OCI-LY1 (cell line): ENCODE measurements at regions not wholly inside any gene's neighbourhood (a gene's known extent, or its start where the extent isn't known, plus 50 kb on each side); places are given as distances from the start of the nearest gene placed in this dataset.

ENCODE experiments used
- H2AFZ ChIP-seq: fragments of 200-600 bp; sonication (generic), shearing (Covaris generic); 2 replicates; pipeline ENCODE4 v1.6.0; 2014; ENCODE audit warnings: antibody characterized with exemption, mild to moderate bottlenecking, low read length
- H3F3A ChIP-seq: fragments of 200-600 bp; sonication (generic), shearing (Covaris generic); 2 replicates; pipeline ENCODE4 v1.6.0; 2014; ENCODE audit warnings: mild to moderate bottlenecking, antibody characterized with exemption, low read length, moderate library complexity; ENCODE audit not compliant: insufficient read depth
- H3K27ac ChIP-seq: fragments of 200-600 bp; sonication (generic); 2 replicates; pipeline ENCODE4 v1.5.1; 2014; ENCODE audit warnings: low read length, mixed run types, mild to moderate bottlenecking, low read depth; ENCODE audit not compliant: poor library complexity, severe bottlenecking
- H3K27me3 ChIP-seq: fragments of 200-600 bp; sonication (generic); 2 replicates; pipeline ENCODE4 v1.6.0; 2014; ENCODE audit warnings: antibody characterized with exemption, mild to moderate bottlenecking, low read length, moderate library complexity; ENCODE audit not compliant: insufficient read depth
- H3K36me3 ChIP-seq: fragments of 200-600 bp; sonication (generic); 2 replicates; pipeline ENCODE4 v1.6.1; 2014; ENCODE audit warnings: mild to moderate bottlenecking, antibody characterized with exemption, low read length, moderate library complexity, mixed read lengths; ENCODE audit not compliant: insufficient read depth
- H3K4me1 ChIP-seq: fragments of 200-600 bp; sonication (generic); 2 replicates; pipeline ENCODE4 v1.5.1; 2014; ENCODE audit warnings: mild to moderate bottlenecking, low read length, moderate library complexity; ENCODE audit not compliant: insufficient read depth, severe bottlenecking
- H3K4me2 ChIP-seq: fragments of 200-600 bp; sonication (generic), shearing (Covaris generic); 2 replicates; pipeline ENCODE4 v1.6.1; 2014; ENCODE audit warnings: low read length
- H3K4me3 ChIP-seq: fragments of 200-600 bp; sonication (generic); 2 replicates; pipeline ENCODE4 v1.5.1; 2014; ENCODE audit warnings: low read length, low read depth, mild to moderate bottlenecking, mixed read lengths; ENCODE audit not compliant: poor library complexity, severe bottlenecking
- H3K79me2 ChIP-seq: fragments of 200-600 bp; shearing (Covaris generic); 2 replicates; pipeline ENCODE4 v1.6.1; 2016; ENCODE audit warnings: mixed run types, low read length, mixed read lengths; ENCODE audit not compliant: insufficient read depth
- H3K9ac ChIP-seq: fragments of 200-600 bp; sonication (generic), shearing (Covaris generic); 2 replicates; pipeline ENCODE4 v1.6.1; 2014; ENCODE audit warnings: mild to moderate bottlenecking, low read length, mixed read lengths
- H3K9me2 ChIP-seq: fragments of 200-600 bp; sonication (generic), shearing (Covaris generic); 2 replicates; pipeline ENCODE4 v1.6.1; 2014; ENCODE audit warnings: low read depth, mild to moderate bottlenecking, low read length, mixed read lengths
- H3K9me3 ChIP-seq: fragments of 200-600 bp; shearing (Covaris generic); 2 replicates; pipeline ENCODE4 v1.6.1; 2014; ENCODE audit warnings: low read length, mixed read lengths
- H4K20me1 ChIP-seq: fragments of 200-600 bp; sonication (generic), shearing (Covaris generic); 2 replicates; pipeline ENCODE4 v1.6.0; 2016; ENCODE audit warnings: mild to moderate bottlenecking, low read length; ENCODE audit not compliant: insufficient read depth
- CTCF ChIP-seq: fragments of 200-600 bp; sonication (generic), shearing (Covaris generic); IDR thresholded peaks from 2 replicates; pipeline ENCODE4 v1.5.1; 2017; ENCODE audit warnings: mild to moderate bottlenecking, antibody characterized with exemption, low read length, moderate library complexity, mixed read lengths
- EZH2 ChIP-seq: fragments of 200-600 bp; sonication (generic), shearing (Covaris generic); IDR thresholded peaks from 2 replicates; pipeline ENCODE4 v1.8.0; 2017; ENCODE audit warnings: borderline replicate concordance, mixed run types, mild to moderate bottlenecking, antibody characterized with exemption, low read length, moderate library complexity, mixed read lengths

- Histone ChIP-seq H2AFZ (no peak overlapping the region), H3K4me2 (no peak overlapping the region), H3K4me3 (no peak overlapping the region), H3F3A (no peaks in the 10 kb centered on the region), H3K27me3 (no peaks in the 10 kb centered on the region), H3K4me1 (no peaks in the 10 kb centered on the region), H3K27ac (no peak overlapping the region), H3K9ac (no peak overlapping the region), H3K36me3 (no peaks in the 10 kb centered on the region), H3K79me2 (no peaks in the 10 kb centered on the region), H3K9me2 (no peaks in the 10 kb centered on the region), H3K9me3 (no peaks in the 10 kb centered on the region), H4K20me1 (no peaks in the 10 kb centered on the region)
- TF ChIP-seq EZH2: no peak
- TF ChIP-seq CTCF: no peak
Measured at GRCh38 chr5:28751396-28751795, 1713.0 kb upstream of the CDH9 start.

GRCh38 chr5:28750251-28750650 lies 1711.9 kb upstream of the CDH9 start:
- no peaks in the 10 kb centered on the region for H3F3A ChIP-seq
- no peak overlapping the region for H3K27ac ChIP-seq
- no peaks in the 10 kb centered on the region for H3K9me2 ChIP-seq
- H2AFZ ChIP-seq: no peak overlapping the region
- H3K4me3 ChIP-seq: no peak overlapping the region
- H3K9ac ChIP-seq: no peak overlapping the region
- H4K20me1 ChIP-seq: no peaks in the 10 kb centered on the region
- no peaks in the 10 kb centered on the region for H3K27me3 ChIP-seq
- H3K4me2 ChIP-seq: no peak overlapping the region
- H3K36me3 ChIP-seq: no peaks in the 10 kb centered on the region
- TF ChIP-seq EZH2 (no peak), CTCF (no peak)
- no peaks in the 10 kb centered on the region for H3K9me3 ChIP-seq
- H3K4me1 ChIP-seq: no peaks in the 10 kb centered on the region
- H3K79me2 ChIP-seq: no peaks in the 10 kb centered on the region

DNA sequence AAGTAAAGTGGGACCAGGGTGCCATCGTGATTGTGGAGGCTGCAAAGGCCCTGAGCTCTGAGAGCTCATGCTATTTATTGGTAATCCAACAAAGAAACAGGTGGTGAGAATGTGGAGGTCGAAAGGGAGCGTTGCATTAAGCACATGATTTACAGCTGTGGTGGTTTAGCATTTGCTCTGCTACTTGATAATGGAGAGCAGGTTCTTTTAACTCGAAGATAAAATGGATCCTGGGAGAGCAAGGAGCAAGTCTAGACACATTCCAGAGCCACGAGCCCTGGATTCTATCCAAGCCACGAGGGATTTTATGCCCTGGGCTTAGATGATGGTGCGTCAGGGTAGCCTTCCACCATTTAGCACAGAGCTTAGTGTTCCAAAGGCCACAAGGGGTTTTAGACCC lies 1710.1 kb upstream of the CDH9 start:
- H3K9me2 ChIP-seq: no peaks in the 10 kb centered on the region
- H3K4me3 ChIP-seq: no peak overlapping the region
- no peaks in the 10 kb centered on the region for H3K36me3 ChIP-seq
- no peak overlapping the region for H3K9ac ChIP-seq
- H3K4me1 ChIP-seq: no peaks in the 10 kb centered on the region
- H3K27ac ChIP-seq: no peak overlapping the region
- TF ChIP-seq CTCF (no peak), EZH2 (no peak)
- H3K9me3 ChIP-seq: no peaks in the 10 kb centered on the region
- H2AFZ ChIP-seq: no peak overlapping the region
- H3F3A ChIP-seq: no peaks in the 10 kb centered on the region
- H3K79me2 ChIP-seq: no peaks in the 10 kb centered on the region
- H3K4me2 ChIP-seq: no peak overlapping the region
- no peaks in the 10 kb centered on the region for H4K20me1 ChIP-seq
- H3K27me3 ChIP-seq: no peaks in the 10 kb centered on the region
